Ishikawa (cell line): ENCODE measurements at regions not wholly inside any gene's neighbourhood (a gene's known extent, or its start where the extent isn't known, plus 50 kb on each side); places are given as distances from the start of the nearest gene placed in this dataset.

Source experiments
- RAD21 ChIP-seq: IDR thresholded peaks from 2 replicates; pipeline ENCODE4 v1.6.1; 2012; ENCODE audit warnings: low read depth
- TEAD4 ChIP-seq: IDR thresholded peaks from 2 replicates; pipeline ENCODE4 v1.6.1; 2012
- YY1 ChIP-seq: IDR thresholded peaks from 2 replicates; pipeline ENCODE4 v1.6.1; 2012; ENCODE audit warnings: low read depth

DNA sequence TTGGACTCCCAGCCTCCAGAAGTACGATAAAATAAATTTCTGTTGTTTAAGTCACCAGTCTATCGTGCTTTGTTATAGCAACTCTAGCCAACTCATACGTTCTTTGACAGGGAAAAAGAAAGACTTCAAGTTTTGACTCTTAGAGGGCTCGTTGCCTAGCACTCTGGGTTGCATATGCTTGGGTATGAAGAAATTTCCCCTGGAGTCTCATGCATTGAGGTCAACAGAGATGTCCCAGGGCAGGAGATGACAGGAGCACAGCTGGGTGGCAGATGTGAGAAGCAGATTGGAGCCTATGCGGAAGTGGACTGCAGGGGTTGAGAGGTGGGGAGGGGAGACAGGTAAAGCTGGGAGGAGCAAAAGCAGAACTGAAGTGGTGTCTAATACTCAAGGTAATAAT, 63.3 kb upstream of the JAZF1 start:
- TF ChIP-seq RAD21, result no peak
- no peak for TF ChIP-seq YY1
- no peak for TF ChIP-seq TEAD4
